IMR-90 (cell line): ENCODE measurements at regions not wholly inside any gene's neighbourhood (a gene's known extent, or its start where the extent isn't known, plus 50 kb on each side); places are given as distances from the start of the nearest gene placed in this dataset.

Experiments
- CEBPB ChIP-seq: IDR thresholded peaks from 2 replicates; pipeline ENCODE4 v1.6.1; 2012; ENCODE audit warnings: low read depth, low read length, improper control_type of control experiment
- CHD1 ChIP-seq: IDR thresholded peaks from 2 replicates; pipeline ENCODE4 v1.6.1; 2012; ENCODE audit warnings: low read depth, low read length, improper control_type of control experiment
- CTCF ChIP-seq: conservative IDR thresholded peaks from 2 replicates; pipeline ENCODE4 v1.5.1; 2012; ENCODE audit warnings: mild to moderate bottlenecking, low read depth, low read length, improper control_type of control experiment
- ELK1 ChIP-seq: fragments of 150-350 bp; IDR thresholded peaks from 2 replicates; pipeline ENCODE4 v1.6.1; 2016; ENCODE audit warnings: low read depth, mild to moderate bottlenecking, low read length, moderate library complexity, borderline replicate concordance
- FOS ChIP-seq: fragments of 150-350 bp; IDR thresholded peaks from 2 replicates; pipeline ENCODE4 v1.6.1; 2016; ENCODE audit warnings: low read depth, low read length
- MAFK ChIP-seq: IDR thresholded peaks from 2 replicates; pipeline ENCODE4 v1.6.1; 2012; ENCODE audit warnings: low read depth, low read length, improper control_type of control experiment
- MAZ ChIP-seq: IDR thresholded peaks from 2 replicates; pipeline ENCODE4 v1.6.1; 2012; ENCODE audit warnings: low read depth, mild to moderate bottlenecking, low read length, improper control_type of control experiment, moderate library complexity, borderline replicate concordance
- MXI1 ChIP-seq: IDR thresholded peaks from 2 replicates; pipeline ENCODE4 v1.6.1; 2012; ENCODE audit warnings: low read depth, mild to moderate bottlenecking, low read length, moderate library complexity, borderline replicate concordance
- POLR2A ChIP-seq: IDR thresholded peaks from 2 replicates; pipeline ENCODE4 v1.6.1; 2012; ENCODE audit warnings: mild to moderate bottlenecking, low read depth, low read length
- RAD21 ChIP-seq: IDR thresholded peaks from 2 replicates; pipeline ENCODE4 v1.6.1; 2012; ENCODE audit warnings: low read length, improper control_type of control experiment
- RCOR1 ChIP-seq: IDR thresholded peaks from 2 replicates; pipeline ENCODE4 v1.6.1; 2012; ENCODE audit warnings: mild to moderate bottlenecking, low read length, improper control_type of control experiment; ENCODE audit not compliant: insufficient replicate concordance
- RFX5 ChIP-seq: IDR thresholded peaks from 2 replicates; pipeline ENCODE4 v1.8.0; 2012; ENCODE audit warnings: low read depth, mild to moderate bottlenecking, low read length, moderate library complexity
- SMC3 ChIP-seq: fragments of 150-350 bp; IDR thresholded peaks from 2 replicates; pipeline ENCODE4 v1.6.1; 2016; ENCODE audit warnings: low read depth, mild to moderate bottlenecking, antibody characterized with exemption, low read length, moderate library complexity
- USF2 ChIP-seq: fragments of 150-350 bp; IDR thresholded peaks from 2 replicates; pipeline ENCODE4 v1.6.1; 2017; ENCODE audit warnings: mild to moderate bottlenecking, antibody characterized with exemption, low read length, low read depth

- no peak for TF ChIP-seq CTCF
- TF ChIP-seq POLR2A = no peak
- TF ChIP-seq MXI1 = no peak
- TF ChIP-seq RFX5 = no peak
- no peak for TF ChIP-seq FOS
- no peak for TF ChIP-seq RAD21
- no peak for TF ChIP-seq SMC3
- TF ChIP-seq USF2 = no peak
- TF ChIP-seq CEBPB = no peak
- no peak for TF ChIP-seq MAFK
- no peak for TF ChIP-seq RCOR1
- TF ChIP-seq CHD1 = no peak
- no peak for TF ChIP-seq ELK1
- TF ChIP-seq MAZ = no peak
Measured at GRCh38 chr10:60614363-60614762, 163.9 kb upstream of the CDK1 start.
